Left forelimb (tissue), 1 donor: ENCODE measurements at regions not wholly inside any gene's neighbourhood (a gene's known extent, or its start where the extent isn't known, plus 50 kb on each side); places are given as distances from the start of the nearest gene placed in this dataset.
"Not testable (repeated sequence)": the region's sequence is repeated elsewhere in the genome, so short reads cannot be mapped to it uniquely, and the experiment has no call there.

Experiments used
- DNase-seq: peaks from one replicate; pipeline ENCODE4 v3.0.0-alpha.2; 2018; ENCODE audit warnings: low spot score

DNA sequence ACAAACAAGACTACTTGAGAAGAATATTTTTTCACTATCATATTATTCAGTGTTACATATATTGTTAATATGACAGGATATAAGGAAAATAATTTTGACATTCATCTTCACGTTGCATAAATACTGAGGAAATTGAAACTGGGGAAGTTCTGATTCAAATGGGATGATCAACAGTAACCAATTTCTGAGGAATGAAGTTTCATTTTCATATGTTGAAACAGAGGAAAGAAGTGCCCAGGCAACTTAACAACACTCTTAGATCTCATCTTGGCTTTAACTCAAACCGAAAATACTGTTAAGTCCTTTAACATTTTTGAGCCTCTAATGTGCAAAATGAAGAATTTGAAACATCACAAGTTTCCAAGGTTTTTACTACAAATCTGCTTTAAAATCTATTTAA lies 612.2 kb upstream of the VRK2 start:
- DNase-seq, result no peak

DNA sequence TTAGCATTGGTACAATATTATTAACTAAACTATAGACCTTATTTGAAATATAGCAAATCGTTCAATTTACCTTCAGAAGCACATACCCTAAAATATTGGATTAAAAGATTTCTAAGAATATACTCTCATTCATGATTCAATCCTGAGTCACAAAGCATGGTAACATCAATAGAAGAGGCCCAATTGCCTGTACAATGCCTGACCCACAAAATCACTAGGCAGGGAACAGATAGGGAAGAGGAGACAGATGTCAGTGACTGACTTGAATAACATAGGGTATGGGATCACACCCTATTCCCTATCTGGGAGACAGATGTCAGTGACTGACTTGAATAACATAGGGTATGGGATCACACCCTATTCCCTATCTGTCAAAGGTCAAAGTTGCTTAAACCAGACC lies 611.6 kb upstream of the VRK2 start:
- no peak for DNase-seq

DNA sequence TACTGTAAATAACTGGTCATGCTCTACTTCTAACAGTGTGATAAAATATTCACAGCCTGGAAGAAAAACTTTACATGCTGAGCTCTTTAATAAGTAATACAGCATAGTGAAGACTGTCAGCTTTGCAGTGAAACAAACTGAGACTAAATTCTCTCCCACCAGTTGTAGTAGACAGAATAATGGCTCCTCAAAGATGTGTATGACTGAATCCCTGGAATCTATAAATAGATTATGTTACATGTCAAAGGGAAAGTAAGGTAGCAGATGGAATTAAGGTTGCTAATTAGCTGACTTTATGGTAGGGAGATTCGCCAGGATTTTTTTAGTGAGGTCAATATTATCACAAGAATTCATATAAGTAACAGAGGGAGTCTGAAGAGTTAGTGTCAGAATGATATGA lies 609.5 kb upstream of the VRK2 start:
- DNase-seq, result no peak

GRCh38 chr2:57440437-57440836 lies 606.2 kb upstream of the VRK2 start:
- no peak for DNase-seq

DNA sequence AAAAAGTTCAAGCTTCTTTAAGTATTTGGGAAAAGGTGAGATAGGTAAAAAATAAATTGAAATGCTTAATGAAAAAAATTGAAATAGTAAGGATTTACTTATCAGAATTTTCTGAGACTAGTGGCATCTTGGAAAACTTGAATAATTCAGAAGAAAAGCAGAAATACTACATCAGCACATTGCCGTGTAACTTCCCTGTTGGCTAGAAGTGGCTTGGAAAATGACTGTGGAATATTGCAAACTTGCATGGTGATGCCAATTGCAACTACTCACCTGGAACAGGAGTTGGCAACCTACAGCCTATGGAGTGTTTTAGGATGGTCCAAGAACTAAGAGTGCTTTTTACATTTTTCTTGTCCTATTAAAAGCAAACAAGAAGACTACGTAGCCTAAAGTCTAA lies 603.5 kb upstream of the VRK2 start:
- no peak for DNase-seq

DNA sequence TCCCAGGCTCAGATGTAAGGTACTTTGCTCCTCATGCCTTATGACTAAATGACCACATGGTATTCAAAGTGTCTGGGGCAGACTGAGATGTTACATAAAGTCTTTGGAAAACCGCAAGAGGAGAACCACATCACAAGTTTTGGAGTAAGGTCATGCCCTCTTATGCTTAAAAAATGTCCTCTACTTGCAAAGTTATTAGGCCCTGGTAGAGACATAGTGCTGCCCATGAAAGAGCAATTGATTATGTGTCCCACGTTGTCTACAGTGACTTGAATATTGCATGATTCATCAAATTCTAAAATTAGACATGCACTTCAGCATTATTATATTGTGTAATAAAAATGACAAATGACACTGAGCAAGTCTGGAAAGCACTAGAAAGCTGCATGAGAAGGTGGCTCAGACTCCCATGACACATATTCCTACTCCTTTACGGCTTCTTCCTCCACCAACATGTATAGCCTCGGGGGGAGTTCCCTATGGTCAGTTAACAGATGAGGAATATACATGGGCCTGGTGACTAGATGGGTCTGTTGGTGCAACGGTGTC lies 602.6 kb upstream of the VRK2 start:
- no peak for DNase-seq

DNA sequence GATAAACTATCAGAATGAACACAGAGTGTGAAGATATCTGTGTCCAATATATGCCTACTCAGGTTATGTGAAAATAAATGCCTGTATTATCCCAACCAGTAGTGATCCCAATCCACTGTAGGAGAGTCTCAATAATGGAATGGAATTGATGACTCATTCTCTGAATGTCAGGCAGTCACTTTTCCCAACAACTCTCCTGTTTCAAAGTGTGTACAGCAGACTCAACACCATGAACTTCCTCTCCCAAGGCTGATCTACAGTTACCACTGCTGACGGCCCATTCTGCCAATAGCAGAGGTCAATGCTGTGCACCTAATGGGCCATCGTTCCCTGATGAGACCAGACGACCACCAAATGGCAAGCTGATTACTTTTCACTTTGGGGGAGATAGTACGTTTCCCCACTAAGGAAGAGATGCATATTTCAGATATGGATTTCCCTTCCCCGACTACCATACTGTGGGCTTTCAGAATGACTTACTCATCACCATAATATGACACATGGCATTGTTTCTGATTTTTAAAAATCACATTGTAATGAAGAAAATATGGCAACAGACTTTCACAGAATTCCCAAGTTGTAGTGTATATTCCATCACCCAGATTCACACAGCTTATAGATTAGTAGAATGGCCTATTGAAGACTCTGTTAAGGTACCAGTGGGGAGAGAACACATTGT lies 601.7 kb upstream of the VRK2 start:
- no peak for DNase-seq

- no peak for DNase-seq
These were observed 597.8 kb upstream of the VRK2 start for GRCh38 chr2:57448816-57449215.

DNA sequence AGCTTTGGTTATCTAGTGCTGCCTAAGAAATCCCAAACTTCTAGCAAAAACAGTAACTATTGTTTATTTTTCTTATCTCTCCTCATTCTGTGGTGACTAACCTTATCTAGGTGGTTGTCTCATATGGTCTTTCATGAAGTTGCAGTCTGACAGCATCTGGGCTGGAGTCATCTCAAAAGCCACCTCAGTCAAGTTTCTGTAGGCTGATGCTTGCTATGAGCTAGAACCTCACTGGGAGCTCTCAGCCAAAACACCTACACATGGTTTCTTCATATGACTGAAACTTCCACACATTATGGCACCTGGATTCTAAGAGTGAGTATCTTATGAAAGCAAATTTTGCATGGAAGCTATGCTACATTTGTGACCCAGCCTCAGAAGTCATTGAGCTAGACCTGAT lies 596.4 kb upstream of the VRK2 start:
- no peak for DNase-seq

GRCh38 chr2:57452634-57453033 lies 594.0 kb upstream of the VRK2 start:
- DNase-seq, result no peak

- DNase-seq, result no peak
These were observed 592.7 kb upstream of the VRK2 start for GRCh38 chr2:57453945-57454344.

- no peak for DNase-seq
These were observed 586.0 kb upstream of the VRK2 start for GRCh38 chr2:57460396-57461276.

DNA sequence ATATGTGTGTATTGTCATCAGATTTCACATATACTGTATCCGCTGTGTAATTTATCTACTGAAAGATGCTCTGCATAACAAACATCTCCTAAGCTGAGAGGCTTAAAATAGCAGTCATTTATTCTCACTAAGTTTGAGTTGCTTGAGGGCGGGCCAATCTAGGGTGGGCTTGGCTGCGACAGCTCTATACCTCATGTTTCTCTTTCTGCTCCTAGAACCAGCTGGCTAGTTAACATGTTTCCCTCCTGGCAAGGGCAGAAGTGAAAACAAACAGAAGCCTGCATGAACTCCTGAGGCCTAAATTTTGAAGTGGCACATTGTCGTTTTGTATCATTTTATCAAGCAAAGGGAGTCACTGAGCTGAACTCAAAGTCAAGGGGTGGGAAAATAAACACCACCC lies 585.0 kb upstream of the VRK2 start:
- DNase-seq, result no peak

DNA sequence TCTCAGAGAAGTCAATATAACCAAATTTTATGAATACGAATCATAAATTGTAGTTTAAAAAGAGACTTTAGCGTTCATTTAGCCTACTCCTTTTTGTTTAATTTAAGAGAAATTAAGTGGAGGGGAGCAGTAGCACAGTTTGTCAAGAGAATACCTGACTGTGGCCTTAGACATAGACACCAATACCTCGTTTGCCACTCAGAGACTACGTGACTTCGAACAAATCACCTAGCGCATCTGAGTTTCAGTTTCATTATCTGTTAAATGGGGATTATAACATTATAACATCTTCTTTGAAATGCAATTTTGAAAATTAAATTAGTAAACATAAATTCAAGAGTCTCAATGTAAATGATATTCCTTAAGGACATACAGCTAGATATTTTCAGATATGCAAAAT lies 581.5 kb upstream of the VRK2 start:
- no peak for DNase-seq

DNA sequence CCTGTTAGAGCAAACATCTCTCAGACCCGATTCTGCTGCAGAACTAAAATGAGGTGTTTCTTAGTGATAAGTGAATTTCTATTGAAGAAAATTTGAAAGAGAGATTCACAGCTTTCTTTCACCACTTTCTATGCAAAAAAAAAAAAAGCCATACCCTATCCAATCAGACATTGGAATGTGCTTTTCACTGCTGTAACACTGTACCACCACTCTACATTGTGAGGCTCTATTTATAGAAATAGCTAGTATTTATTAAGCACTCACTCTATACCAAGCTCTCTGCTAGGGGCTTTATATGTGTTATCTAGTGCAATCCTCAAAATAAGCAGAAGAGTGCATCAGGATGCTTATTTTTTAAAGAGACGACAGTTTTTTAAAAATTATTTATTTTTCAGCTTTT lies 580.6 kb upstream of the VRK2 start:
- DNase-seq, result no peak

GRCh38 chr2:57475391-57475790 lies 571.2 kb upstream of the VRK2 start:
- no peak for DNase-seq

DNA sequence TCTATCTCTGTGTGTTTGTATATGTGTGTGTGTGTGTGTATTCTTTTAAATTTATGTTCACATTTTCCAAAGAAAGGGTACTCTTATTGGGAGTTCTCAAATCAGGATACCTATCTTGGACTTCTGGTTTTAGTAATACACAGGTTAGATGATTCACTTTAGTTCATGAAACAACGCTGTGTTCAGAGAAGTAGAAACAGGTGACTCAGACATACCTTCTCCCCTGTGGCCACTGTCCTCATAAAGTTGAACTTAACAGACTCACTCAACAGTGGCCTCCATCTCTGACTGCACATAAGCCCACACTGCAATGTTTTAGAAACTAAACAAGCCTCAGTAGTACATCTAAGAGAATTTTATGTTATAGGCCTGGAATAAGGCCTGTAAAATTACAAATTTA lies 566.6 kb upstream of the VRK2 start:
- no peak for DNase-seq

GRCh38 chr2:57488061-57488460 lies 558.5 kb upstream of the VRK2 start:
- no peak for DNase-seq

- no peak for DNase-seq
These were observed 555.9 kb upstream of the VRK2 start for GRCh38 chr2:57490741-57491140.

- no peak for DNase-seq
These were observed 555.4 kb upstream of the VRK2 start for GRCh38 chr2:57491213-57491612.

DNA sequence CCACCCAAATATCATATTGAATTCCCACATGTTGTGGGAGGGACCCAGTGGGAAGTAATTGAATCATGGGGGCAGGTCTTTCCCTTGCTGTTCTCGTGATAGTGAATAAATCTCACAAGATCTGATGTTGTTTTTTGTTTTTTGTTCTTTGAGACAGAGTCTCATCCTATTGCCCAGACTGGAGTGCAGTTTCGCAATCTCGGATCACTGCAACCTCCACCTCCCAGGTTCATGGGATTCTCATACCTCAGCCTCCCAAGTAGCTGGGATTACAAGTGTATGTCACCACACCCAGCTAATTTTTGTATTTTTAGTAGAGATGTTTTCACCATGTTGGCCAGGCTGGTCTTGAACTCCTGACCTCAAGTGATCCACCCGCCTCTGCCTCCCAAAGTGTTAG lies 552.6 kb upstream of the VRK2 start:
- not testable (repeated sequence) for DNase-seq

DNA sequence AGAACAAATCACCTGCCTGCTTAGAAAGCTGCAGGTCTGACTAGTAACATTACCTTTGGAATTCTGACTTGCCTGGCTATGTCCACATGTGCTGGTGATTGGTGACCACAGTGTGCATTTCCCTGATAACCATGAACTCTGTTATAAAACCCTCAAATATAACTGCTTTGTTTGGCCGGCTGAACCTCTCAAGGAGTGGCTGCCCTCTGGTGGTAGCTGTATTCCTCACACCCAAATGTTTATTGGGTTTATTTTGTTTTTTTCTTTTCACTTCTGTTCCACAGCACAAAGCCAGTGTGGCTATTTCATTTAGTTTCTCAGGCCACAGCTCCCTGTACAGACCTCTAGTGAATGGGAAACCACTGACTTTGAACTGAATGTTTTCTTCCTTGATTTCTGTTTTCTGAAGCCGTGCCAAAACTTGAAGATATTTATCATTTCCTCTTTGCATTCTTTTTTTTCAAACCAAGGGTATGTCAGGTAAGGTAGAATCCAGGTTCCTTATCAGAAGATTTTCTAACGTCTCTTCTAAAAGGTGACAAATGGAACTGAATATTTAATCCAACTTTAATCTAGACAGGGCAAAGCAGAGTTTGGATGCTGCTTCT lies 549.0 kb upstream of the VRK2 start:
- no peak for DNase-seq

DNA sequence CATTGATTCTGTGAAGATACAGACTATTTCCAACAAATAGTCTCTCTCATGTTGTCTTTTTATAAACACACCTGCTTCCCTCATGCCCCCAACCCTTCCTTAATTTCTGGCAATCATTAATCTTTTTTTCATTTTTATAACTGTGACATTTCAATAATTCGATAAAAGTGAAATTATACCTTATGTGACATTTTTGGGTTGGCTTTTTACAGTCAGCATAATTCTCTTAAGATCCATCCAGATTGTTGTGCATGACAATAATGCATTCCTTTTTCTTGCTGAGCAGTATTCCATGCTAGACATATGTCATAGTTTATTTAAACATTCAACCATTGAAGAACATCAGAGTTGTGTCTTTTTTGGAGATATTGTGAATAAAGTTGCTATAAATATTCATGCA lies 541.8 kb upstream of the VRK2 start:
- no peak for DNase-seq
